KMS-11 (cell line): ENCODE measurements at regions not wholly inside any gene's neighbourhood (a gene's known extent, or its start where the extent isn't known, plus 50 kb on each side); places are given as distances from the start of the nearest gene placed in this dataset.

Source experiments
- H2AFZ ChIP-seq: fragments of 200-600 bp; sonication (generic); 2 replicates; pipeline ENCODE4 v1.6.1; 2016; ENCODE audit warnings: antibody characterized with exemption, mixed run types, low read depth
- H3K27ac ChIP-seq: fragments of 200-600 bp; sonication (generic); 2 replicates; pipeline ENCODE4 v1.6.1; 2016; ENCODE audit warnings: mild to moderate bottlenecking, mixed run types
- H3K27me3 ChIP-seq: fragments of 200-600 bp; sonication (generic); 2 replicates; pipeline ENCODE4 v1.6.1; 2017; ENCODE audit warnings: mild to moderate bottlenecking, low read depth, mixed run types, moderate library complexity; ENCODE audit not compliant: insufficient read depth
- H3K36me3 ChIP-seq: fragments of 200-600 bp; sonication (generic); 2 replicates; pipeline ENCODE4 v1.6.1; 2017; ENCODE audit warnings: mild to moderate bottlenecking, mixed run types; ENCODE audit not compliant: insufficient read depth
- H3K4me1 ChIP-seq: fragments of 200-600 bp; sonication (generic); 2 replicates; pipeline ENCODE4 v1.6.1; 2016; ENCODE audit warnings: mild to moderate bottlenecking, low read depth, mixed run types; ENCODE audit not compliant: poor library complexity, severe bottlenecking
- H3K4me2 ChIP-seq: fragments of 200-600 bp; sonication (generic); 2 replicates; pipeline ENCODE4 v1.7.0; 2016; ENCODE audit warnings: mild to moderate bottlenecking, mixed run types
- H3K4me3 ChIP-seq: fragments of 200-600 bp; sonication (generic); IDR thresholded peaks from 2 replicates; pipeline ENCODE4 v1.6.1; 2017; ENCODE audit warnings: low read depth, low read length, mixed read lengths; ENCODE audit not compliant: insufficient read depth
- H3K79me2 ChIP-seq: fragments of 200-600 bp; sonication (generic); 2 replicates; pipeline ENCODE4 v1.6.1; 2016; ENCODE audit warnings: low read depth, mixed run types; ENCODE audit not compliant: insufficient read depth
- H3K9ac ChIP-seq: fragments of 200-600 bp; sonication (generic); 2 replicates; pipeline ENCODE4 v1.6.1; 2016; ENCODE audit warnings: mild to moderate bottlenecking, mixed run types
- H4K20me1 ChIP-seq: fragments of 200-600 bp; sonication (generic); 2 replicates; pipeline ENCODE4 v1.6.1; 2016; ENCODE audit warnings: mild to moderate bottlenecking, mixed run types; ENCODE audit not compliant: insufficient read depth
- CTCF ChIP-seq: fragments of 200-600 bp; sonication (generic); conservative IDR thresholded peaks from 2 replicates; pipeline ENCODE4 v1.6.1; 2017; ENCODE audit warnings: low read depth, mild to moderate bottlenecking, antibody characterized with exemption, low read length, moderate library complexity, mixed read lengths

- H3K27me3 ChIP-seq: no peaks in the 10 kb centered on the region
- no peak overlapping the region for H3K4me3 ChIP-seq
- no peaks in the 10 kb centered on the region for H3K4me1 ChIP-seq
- no peak overlapping the region for H2AFZ ChIP-seq
- no peaks in the 10 kb centered on the region for H4K20me1 ChIP-seq
- no peak overlapping the region for H3K9ac ChIP-seq
- H3K27ac ChIP-seq: no peak overlapping the region
- H3K4me2 ChIP-seq: no peak overlapping the region
- H3K36me3 ChIP-seq: no peaks in the 10 kb centered on the region
- TF ChIP-seq CTCF: no peak
- no peaks in the 10 kb centered on the region for H3K79me2 ChIP-seq
Observed at GRCh38 chr6:147802459-147802858, 294.0 kb downstream of the SAMD5 start.

DNA sequence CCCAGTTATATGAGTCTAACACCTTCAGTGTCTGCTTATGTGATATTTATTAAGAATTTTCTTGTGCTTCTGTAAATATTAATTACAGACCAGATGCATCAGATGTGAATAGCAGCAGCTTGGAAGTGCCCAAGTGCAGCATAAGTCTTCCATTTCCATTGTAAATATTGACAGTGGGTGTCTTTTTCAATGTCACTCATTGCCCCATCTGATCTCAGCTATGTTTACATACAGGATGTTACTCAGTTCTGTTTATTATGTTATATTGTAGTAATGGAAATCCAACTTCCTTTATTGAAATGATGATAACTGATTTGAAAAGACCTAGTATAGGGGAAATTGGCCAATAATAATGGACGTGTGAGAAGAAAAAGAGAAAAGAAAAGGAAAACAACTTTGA lies 296.7 kb downstream of the SAMD5 start:
- no peak for TF ChIP-seq CTCF
- H3K79me2 ChIP-seq: no peaks in the 10 kb centered on the region
- H2AFZ ChIP-seq: no peak overlapping the region

GRCh38 chr6:147806697-147807096 lies 298.2 kb downstream of the SAMD5 start:
- H3K4me2 ChIP-seq: no peak overlapping the region
- H4K20me1 ChIP-seq: no peaks in the 10 kb centered on the region

More for the DNA sequence above, 296.7 kb downstream of the SAMD5 start:
- Histone ChIP-seq H3K4me1 (no peaks in the 10 kb centered on the region), H3K4me3 (no peak overlapping the region), H4K20me1 (no peaks in the 10 kb centered on the region), H3K4me2 (no peak overlapping the region), H3K9ac (no peak overlapping the region), H3K27ac (no peak overlapping the region), H3K36me3 (no peaks in the 10 kb centered on the region), H3K27me3 (no peaks in the 10 kb centered on the region)

GRCh38 chr6:147808640-147809039 lies 300.1 kb downstream of the SAMD5 start:
- H3K27ac ChIP-seq: no peak overlapping the region

More at GRCh38 chr6:147806697-147807096, 298.2 kb downstream of the SAMD5 start:
- no peak for TF ChIP-seq CTCF
- H2AFZ ChIP-seq: no peak overlapping the region
- no peaks in the 10 kb centered on the region for H3K79me2 ChIP-seq
- no peak overlapping the region for H3K9ac ChIP-seq
- no peak overlapping the region for H3K27ac ChIP-seq
- H3K4me1 ChIP-seq: no peaks in the 10 kb centered on the region
- no peak overlapping the region for H3K4me3 ChIP-seq
- no peaks in the 10 kb centered on the region for H3K36me3 ChIP-seq
- no peaks in the 10 kb centered on the region for H3K27me3 ChIP-seq

More at GRCh38 chr6:147808640-147809039, 300.1 kb downstream of the SAMD5 start:
- no peak overlapping the region for H3K4me3 ChIP-seq
- H3K9ac ChIP-seq: no peak overlapping the region
- H3K4me1 ChIP-seq: no peaks in the 10 kb centered on the region
- H3K79me2 ChIP-seq: no peaks in the 10 kb centered on the region
- H4K20me1 ChIP-seq: no peaks in the 10 kb centered on the region
- no peak overlapping the region for H2AFZ ChIP-seq
- no peak for TF ChIP-seq CTCF
- no peaks in the 10 kb centered on the region for H3K36me3 ChIP-seq
- no peak overlapping the region for H3K4me2 ChIP-seq
- H3K27me3 ChIP-seq: no peaks in the 10 kb centered on the region
